ENCODE measurements at regions not wholly inside any gene's neighbourhood (a gene's known extent, or its start where the extent isn't known, plus 50 kb on each side); places are given as distances from the start of the nearest gene placed in this dataset.
"Not testable (repeated sequence)": the region's sequence is repeated elsewhere in the genome, so short reads cannot be mapped to it uniquely, and the experiment has no call there.

DNA sequence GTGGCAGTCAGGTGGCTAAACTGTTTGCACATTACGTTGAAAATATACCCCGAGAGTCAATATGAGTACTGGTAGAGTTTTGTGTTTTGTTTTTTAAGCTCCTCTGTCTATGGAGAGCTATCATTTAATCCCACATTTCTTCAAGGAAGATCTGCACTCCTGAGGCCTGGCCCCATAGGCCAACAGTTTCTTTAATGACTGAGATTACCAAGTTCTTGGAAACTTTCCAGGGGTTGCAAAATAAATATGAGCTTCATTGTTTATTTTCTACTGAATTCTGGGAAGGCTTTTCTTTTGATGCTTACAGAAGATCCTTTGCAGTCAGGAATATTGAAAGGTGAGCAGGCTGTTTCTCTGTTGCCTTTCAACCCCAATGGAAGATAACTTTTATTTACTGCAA lies 452.0 kb downstream of the JRKL start:
- in situ Hi-C loops (cut with MboI; ENCODE audit: low pct_unique_long_range_greater_than_20kb, low sequenced_read_pairs), result no loop called here

DNA sequence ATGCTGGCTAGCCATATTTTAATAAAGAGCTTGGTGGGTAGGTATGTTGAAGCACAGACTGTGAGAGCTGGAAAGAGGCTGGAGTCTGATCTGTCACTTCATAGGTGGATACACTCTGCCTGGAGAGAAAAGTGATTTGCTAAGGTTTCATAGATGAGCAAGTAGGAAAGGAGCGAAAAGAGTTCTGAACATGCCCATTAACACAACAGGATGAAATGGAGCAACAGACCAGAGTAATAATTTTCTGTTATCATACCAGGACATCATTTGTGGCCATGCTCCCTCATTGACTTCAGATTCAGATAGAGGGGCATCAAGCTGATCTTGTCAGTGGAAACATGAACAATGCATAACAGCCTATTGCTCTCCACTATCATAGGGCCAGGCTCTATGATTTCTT lies 452.9 kb downstream of the JRKL start:
- in situ Hi-C loops (cut with MboI; ENCODE audit: low pct_unique_long_range_greater_than_20kb, low sequenced_read_pairs), result no loop called here
- no peak for DNase-seq

More for the DNA sequence above, 452.0 kb downstream of the JRKL start:
- DNase-seq, result no peak

GRCh38 chr11:96854425-96854824 lies 464.6 kb downstream of the JRKL start:
- in situ Hi-C loops (cut with MboI; ENCODE audit: low pct_unique_long_range_greater_than_20kb, low sequenced_read_pairs), result no loop called here
- DNase-seq, result no peak

DNA sequence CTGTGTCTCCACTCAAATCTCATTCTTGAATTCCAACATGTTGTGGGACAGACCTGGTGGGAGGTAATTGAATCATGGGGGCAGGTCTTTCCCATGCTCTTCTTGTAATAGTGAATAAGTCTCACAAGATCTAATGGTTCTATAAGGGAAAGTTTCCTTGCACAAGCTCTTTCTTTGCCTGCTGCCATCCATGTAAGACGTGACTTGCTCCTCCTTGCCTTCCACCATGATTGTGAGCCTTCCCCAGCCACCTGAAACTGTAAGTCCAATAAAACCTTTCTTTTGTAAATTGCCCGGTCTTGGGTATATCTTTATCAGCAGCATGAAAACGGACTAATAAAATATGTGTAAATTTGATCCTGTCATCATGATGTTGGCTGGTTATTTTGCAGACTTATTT lies 471.9 kb downstream of the JRKL start:
- in situ Hi-C loops (cut with MboI; ENCODE audit: low pct_unique_long_range_greater_than_20kb, low sequenced_read_pairs), result not testable (repeated sequence)

GRCh38 chr11:96863520-96863919 lies 473.7 kb downstream of the JRKL start:
- in situ Hi-C loops (cut with MboI; ENCODE audit: low pct_unique_long_range_greater_than_20kb, low sequenced_read_pairs), result no loop called here
- DNase-seq, result no peak

More for the DNA sequence above, 471.9 kb downstream of the JRKL start:
- not testable (repeated sequence) for DNase-seq

GRCh38 chr11:96865020-96865419 lies 475.2 kb downstream of the JRKL start:
- DNase-seq, result no peak
- in situ Hi-C loops (cut with MboI; ENCODE audit: low pct_unique_long_range_greater_than_20kb, low sequenced_read_pairs), result no loop called here

DNA sequence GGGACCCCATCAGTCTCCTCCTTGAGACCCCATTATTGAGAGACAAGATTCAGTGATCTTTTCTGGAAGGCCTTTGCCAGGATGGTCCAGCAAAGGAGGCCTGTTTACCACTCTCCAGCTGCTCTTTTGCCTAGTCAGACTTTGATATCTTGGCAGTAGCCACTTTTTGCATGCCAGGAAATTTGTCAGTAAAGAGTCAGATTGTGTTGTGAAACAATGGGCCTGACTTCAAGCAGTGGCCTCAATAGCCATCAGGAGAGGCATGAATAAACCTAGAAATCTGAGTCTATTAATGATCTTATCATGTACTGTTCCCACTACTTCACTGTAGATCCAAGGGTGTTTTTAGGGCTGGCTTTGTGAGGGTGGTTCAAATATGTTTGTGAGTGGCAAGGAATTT lies 479.4 kb downstream of the JRKL start:
- no peak for DNase-seq
- in situ Hi-C loops (cut with MboI; ENCODE audit: low pct_unique_long_range_greater_than_20kb, low sequenced_read_pairs), result no loop called here

- no peak for DNase-seq
- in situ Hi-C loops (cut with MboI; ENCODE audit: low pct_unique_long_range_greater_than_20kb, low sequenced_read_pairs), result no loop called here
Measured at GRCh38 chr11:96875712-96876111, 485.9 kb downstream of the JRKL start.

- DNase-seq, result no peak
- in situ Hi-C loops (cut with MboI; ENCODE audit: low pct_unique_long_range_greater_than_20kb, low sequenced_read_pairs), result no loop called here
Measured at GRCh38 chr11:96878299-96879051, 488.7 kb downstream of the JRKL start.

DNA sequence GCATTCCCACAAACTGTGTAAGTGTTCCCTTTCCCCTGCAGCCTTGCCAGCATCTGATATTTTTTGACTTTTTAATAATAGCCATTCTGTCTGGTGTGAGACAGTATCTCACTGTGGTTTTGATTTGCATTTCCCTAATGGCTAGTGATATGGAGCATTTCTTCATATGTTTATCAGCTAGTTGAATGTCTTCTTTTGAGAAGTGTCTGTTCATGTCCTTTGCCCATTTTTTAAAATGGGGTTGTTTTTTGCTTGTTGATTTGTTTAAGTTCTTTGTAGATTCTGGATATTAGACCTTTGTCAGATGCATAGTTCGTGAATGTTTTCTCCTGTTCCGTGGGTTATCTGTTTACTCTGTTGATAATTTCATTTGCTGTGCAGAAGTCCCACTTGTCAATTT lies 492.8 kb downstream of the JRKL start:
- DNase-seq; in situ Hi-C loops (cut with MboI; ENCODE audit: low pct_unique_long_range_greater_than_20kb, low sequenced_read_pairs): not testable (repeated sequence)

GRCh38 chr11:96885405-96885804 lies 495.6 kb downstream of the JRKL start:
- in situ Hi-C loops (cut with MboI; ENCODE audit: low pct_unique_long_range_greater_than_20kb, low sequenced_read_pairs), result no loop called here
- no peak for DNase-seq

DNA sequence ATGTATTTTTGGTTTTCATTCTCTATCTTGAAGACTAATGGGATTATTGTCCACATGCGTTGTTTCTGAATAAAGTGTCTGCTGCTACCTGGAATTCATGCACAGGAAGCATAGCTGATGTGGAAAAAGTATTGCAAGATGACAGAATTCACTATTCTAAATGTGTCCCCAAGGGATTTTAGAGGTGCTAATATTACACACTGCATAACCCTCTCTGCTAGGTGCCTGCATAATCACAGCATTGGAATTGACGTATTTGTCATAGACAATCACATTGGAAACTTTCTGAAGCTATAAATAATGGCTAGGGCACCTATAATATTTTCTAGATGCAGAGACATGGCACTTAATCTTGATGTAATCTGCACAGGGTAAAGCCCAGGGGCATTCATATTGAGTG lies 496.1 kb downstream of the JRKL start:
- DNase-seq, result no peak
- in situ Hi-C loops (cut with MboI; ENCODE audit: low pct_unique_long_range_greater_than_20kb, low sequenced_read_pairs), result no loop called here

- no peak for DNase-seq
- in situ Hi-C loops (cut with MboI; ENCODE audit: low pct_unique_long_range_greater_than_20kb, low sequenced_read_pairs), result no loop called here
Measured at GRCh38 chr11:96893988-96894387, 504.2 kb downstream of the JRKL start.

GRCh38 chr11:96894587-96894986 lies 504.8 kb downstream of the JRKL start:
- DNase-seq, result no peak
- in situ Hi-C loops (cut with MboI; ENCODE audit: low pct_unique_long_range_greater_than_20kb, low sequenced_read_pairs), result no loop called here

DNA sequence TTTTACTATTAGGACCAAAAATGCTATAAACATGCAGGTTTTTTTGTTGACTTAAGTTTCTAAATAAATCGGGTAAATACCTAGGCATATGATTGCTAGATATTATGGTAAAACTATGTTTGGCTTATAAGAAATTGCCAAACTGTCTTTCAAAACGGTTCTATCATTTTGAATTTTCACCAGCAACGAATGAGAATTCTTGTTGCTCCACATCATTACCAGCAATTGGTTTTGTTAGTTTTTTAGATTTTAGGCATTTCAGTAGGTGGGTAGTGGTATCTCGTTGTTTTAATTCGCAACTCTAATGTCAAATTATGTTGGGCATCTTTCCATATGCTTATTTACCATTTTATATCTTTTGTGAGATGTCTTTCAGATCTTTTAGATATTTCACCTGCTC lies 510.2 kb downstream of the JRKL start:
- DNase-seq, result no peak

DNA sequence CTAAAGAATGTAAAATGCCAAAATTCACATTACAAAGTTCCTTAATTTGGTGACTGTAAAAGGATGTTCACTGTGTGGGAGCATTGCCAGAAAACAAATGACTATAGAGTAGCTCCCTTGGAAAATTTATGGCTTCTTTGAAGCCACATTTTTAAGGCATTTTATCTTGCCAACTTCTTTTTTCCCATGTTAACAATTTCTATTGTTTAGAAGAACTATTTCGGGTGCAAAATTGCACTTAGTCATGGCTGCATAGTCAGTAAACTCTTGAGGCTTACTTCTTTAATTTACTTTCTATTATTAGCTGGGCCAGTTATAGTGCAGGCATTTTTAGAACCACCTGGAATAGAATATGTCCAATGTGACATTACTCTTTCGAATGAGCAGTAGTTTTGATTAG lies 515.3 kb downstream of the JRKL start:
- in situ Hi-C loops (cut with MboI; ENCODE audit: low pct_unique_long_range_greater_than_20kb, low sequenced_read_pairs), result no loop called here
- DNase-seq, result no peak

More for the DNA sequence above, 510.2 kb downstream of the JRKL start:
- in situ Hi-C loops (cut with MboI; ENCODE audit: low pct_unique_long_range_greater_than_20kb, low sequenced_read_pairs), result no loop called here

DNA sequence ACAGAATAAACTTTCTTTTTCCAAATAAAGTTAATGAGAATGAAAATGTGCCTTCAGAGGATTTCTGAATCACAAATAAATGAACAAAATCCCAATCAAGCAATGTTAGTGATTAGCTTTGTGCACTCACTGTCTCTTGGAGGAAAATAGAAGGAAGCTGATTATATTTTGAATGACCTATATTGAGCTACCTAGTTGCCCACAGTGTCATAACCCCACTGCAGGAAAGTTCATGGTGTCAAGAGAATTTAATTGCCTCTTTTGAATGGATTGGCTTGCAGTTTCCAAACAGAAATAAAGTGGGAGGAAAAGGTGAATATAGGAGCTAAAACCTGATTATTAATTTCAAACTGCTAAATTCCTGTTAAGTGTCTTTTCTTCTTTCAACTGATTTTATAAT lies 515.9 kb downstream of the JRKL start:
- no peak for DNase-seq
- in situ Hi-C loops (cut with MboI; ENCODE audit: low pct_unique_long_range_greater_than_20kb, low sequenced_read_pairs), result no loop called here

- in situ Hi-C loops (cut with MboI; ENCODE audit: low pct_unique_long_range_greater_than_20kb, low sequenced_read_pairs), result no loop called here
- DNase-seq, result no peak
Measured at GRCh38 chr11:96906476-96906875, 516.7 kb downstream of the JRKL start.

GRCh38 chr11:96925862-96926261 lies 536.0 kb downstream of the JRKL start:
- no peak for DNase-seq
- in situ Hi-C loops (cut with MboI; ENCODE audit: low pct_unique_long_range_greater_than_20kb, low sequenced_read_pairs), result no loop called here

DNA sequence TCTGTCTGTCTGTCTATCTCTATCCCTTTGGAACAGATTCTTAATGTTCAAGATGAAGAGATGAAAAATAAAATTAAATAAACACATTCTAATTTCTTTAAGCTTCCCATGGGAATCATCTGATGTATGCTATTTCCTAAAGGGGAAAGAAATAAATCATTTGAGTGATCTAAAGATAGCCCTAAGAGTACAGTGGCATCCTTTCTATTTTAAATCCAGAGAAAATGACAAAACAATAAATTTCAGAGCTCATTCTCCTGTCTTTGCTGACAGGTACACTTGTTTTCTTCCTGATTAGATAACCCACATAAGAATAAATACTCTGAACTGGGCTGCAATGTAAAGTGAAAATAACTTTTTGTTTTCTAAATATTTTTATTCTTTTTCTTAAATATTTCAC lies 550.4 kb downstream of the JRKL start:
- in situ Hi-C loops (cut with MboI; ENCODE audit: low pct_unique_long_range_greater_than_20kb, low sequenced_read_pairs), result no loop called here
- no peak for DNase-seq

DNA sequence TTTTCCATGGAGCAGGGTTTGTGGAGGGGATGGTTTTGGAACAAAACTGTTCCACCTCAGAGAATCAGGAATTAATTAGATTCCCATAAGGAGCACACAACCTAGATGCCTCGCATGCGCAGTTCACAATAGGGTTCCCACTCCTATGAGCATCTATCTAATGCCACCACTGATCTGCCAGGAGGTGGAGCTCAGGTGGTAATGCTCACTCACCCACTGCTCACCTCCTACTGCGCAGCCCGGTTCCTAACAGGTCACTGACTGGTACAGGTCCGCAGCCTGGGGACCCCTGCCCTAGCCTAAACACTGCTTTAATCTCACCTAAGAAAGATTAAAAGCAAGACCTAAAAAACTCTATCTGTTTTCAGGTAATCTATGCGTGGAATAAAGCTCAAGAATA lies 553.0 kb downstream of the JRKL start:
- in situ Hi-C loops (cut with MboI; ENCODE audit: low pct_unique_long_range_greater_than_20kb, low sequenced_read_pairs), result no loop called here

More for the DNA sequence above, 553.0 kb downstream of the JRKL start:
- DNase-seq, result no peak

Data from KBM-7 (cell line).